ENCODE measurements at regions not wholly inside any gene's neighbourhood (a gene's known extent, or its start where the extent isn't known, plus 50 kb on each side); places are given as distances from the start of the nearest gene placed in this dataset.

- Histone ChIP-seq H3K4me3 (ENCODE audit: insufficient read length, low read depth) (no peak overlapping the region), H3K9ac (ENCODE audit: insufficient read length, low read depth) (no peak overlapping the region), H3K36me3 (ENCODE audit: insufficient read depth, insufficient read length, low read length) (no peaks in the 10 kb centered on the region), H3K27me3 (ENCODE audit: insufficient read depth, insufficient read length) (no peaks in the 10 kb centered on the region), H3K9me3 (ENCODE audit: insufficient read depth, low read length) (no peaks in the 10 kb centered on the region), H3K4me1 (ENCODE audit: insufficient read depth, insufficient read length) (peaks cover 2% of the 10 kb centered on the region)
- no peak for DNase-seq (ENCODE audit: low read depth, low spot score)
- no peak for TF ChIP-seq ZNF274 (IDR thresholded peaks at IDR 0.05; ENCODE audit: low read depth, low read length)
- no peak for TF ChIP-seq SUZ12 (IDR thresholded peaks at IDR 0.05; ENCODE audit: extremely low read depth, insufficient read depth, insufficient read length)
- no peak for TF ChIP-seq YY1 (IDR thresholded peaks at IDR 0.05; ENCODE audit: insufficient read depth, insufficient read length)
Observed at GRCh38 chr15:95261968-95262367, 1030.6 kb downstream of the MCTP2 start.

DNA sequence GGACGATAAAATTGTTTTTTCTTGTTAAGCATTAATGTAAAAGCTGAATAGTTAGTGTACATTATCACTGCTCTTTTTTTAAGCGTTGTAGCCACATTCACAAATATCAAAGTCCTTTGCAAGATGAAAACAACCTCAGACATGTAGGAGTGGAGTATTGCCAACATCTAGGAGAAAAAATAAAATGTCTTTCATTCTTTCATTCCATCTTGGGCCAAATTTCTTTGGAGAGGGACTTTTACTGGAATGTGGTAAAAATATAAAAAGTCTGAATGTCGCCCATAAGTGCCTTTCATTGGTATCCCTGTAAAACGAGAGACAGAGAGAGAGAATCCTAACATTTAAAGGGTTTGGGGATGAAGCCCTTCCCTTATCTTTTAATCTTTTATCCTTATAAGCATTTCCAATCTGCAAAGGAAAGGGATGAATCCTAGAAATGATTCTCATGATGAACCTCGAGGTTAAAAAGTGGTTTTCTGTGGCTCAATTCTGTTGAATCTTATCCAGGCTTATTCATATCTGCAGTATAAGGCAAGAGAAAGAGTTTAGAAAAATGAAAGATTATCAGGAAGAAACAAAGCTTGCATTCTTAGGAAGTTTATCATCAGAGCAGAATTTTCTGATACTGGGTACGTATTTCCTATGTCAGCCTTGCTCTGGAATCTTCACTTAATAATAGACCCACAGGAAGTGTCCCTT, 1031.7 kb downstream of the MCTP2 start:
- H3K36me3 ChIP-seq (ENCODE audit: insufficient read depth, insufficient read length, low read length): no peaks in the 10 kb centered on the region
- H3K4me1 ChIP-seq (ENCODE audit: insufficient read depth, insufficient read length): peaks cover 2% of the 10 kb centered on the region
- no peaks in the 10 kb centered on the region for H3K9me3 ChIP-seq (ENCODE audit: insufficient read depth, low read length)
- no peak for TF ChIP-seq ZNF274 (IDR thresholded peaks at IDR 0.05; ENCODE audit: low read depth, low read length)
- no peak for TF ChIP-seq YY1 (IDR thresholded peaks at IDR 0.05; ENCODE audit: insufficient read depth, insufficient read length)
- TF ChIP-seq SUZ12 (IDR thresholded peaks at IDR 0.05; ENCODE audit: extremely low read depth, insufficient read depth, insufficient read length): no peak
- no peaks in the 10 kb centered on the region for H3K27me3 ChIP-seq (ENCODE audit: insufficient read depth, insufficient read length)
- H3K4me3 ChIP-seq (ENCODE audit: insufficient read length, low read depth): no peak overlapping the region
- DNase-seq (ENCODE audit: low read depth, low spot score): no peak
- no peak overlapping the region for H3K9ac ChIP-seq (ENCODE audit: insufficient read length, low read depth)

DNA sequence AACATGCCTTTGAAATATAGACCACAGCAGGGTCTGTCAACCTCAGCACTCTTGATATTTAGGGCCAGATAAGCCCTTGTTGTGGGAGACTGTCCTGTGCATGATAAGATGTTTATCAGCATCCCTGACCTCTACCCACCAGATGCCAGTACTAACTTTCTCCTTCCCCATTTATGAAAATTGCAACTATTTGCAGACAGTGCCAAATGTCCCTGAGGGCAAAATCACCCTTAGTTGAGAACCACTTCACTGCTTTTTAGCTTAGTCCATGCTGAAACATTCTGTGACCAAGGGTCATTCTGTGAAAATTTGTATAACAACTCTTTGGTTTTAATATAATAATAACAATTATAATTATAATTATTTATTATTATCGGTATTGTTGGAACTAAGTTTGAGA, 1032.4 kb downstream of the MCTP2 start:
- TF ChIP-seq ZNF274 (IDR thresholded peaks at IDR 0.05; ENCODE audit: low read depth, low read length) (no peak), SUZ12 (IDR thresholded peaks at IDR 0.05; ENCODE audit: extremely low read depth, insufficient read depth, insufficient read length) (no peak), YY1 (IDR thresholded peaks at IDR 0.05; ENCODE audit: insufficient read depth, insufficient read length) (no peak)

DNA sequence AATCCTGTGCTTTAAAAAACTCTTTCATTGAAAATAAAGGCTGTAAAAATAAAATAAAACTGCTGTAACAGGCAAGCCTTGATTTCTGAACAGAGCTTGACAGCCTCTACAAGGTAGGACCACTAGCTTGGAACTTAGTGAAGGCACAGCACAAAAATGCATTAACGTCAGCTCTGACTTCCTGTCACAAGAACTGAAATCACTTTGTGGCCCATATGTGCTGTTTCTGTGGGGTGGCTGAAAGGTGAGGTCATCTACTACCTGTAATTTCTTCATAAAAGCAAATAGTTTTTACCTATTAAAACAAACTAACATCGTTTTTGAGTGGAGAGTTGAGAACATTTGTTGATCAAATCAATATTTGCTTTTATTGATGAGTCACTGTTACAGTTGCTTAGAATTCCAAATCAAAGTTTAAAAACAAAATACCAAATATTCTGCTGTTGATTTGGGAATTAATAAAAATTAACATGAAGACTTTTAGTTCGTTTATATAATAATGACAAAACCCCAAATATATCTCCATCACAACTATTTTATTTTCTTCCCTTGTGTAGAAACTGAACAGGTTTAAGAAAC, 1034.1 kb downstream of the MCTP2 start:
- no peak overlapping the region for H3K9ac ChIP-seq (ENCODE audit: insufficient read length, low read depth)
- H3K36me3 ChIP-seq (ENCODE audit: insufficient read depth, insufficient read length, low read length): no peaks in the 10 kb centered on the region
- no peak overlapping the region for H3K4me3 ChIP-seq (ENCODE audit: insufficient read length, low read depth)
- H3K9me3 ChIP-seq (ENCODE audit: insufficient read depth, low read length): no peaks in the 10 kb centered on the region
- no peak for DNase-seq (ENCODE audit: low read depth, low spot score)
- TF ChIP-seq SUZ12 (IDR thresholded peaks at IDR 0.05; ENCODE audit: extremely low read depth, insufficient read depth, insufficient read length): no peak
- TF ChIP-seq YY1 (IDR thresholded peaks at IDR 0.05; ENCODE audit: insufficient read depth, insufficient read length): no peak
- TF ChIP-seq ZNF274 (IDR thresholded peaks at IDR 0.05; ENCODE audit: low read depth, low read length): no peak
- no peaks in the 10 kb centered on the region for H3K27me3 ChIP-seq (ENCODE audit: insufficient read depth, insufficient read length)
- H3K4me1 ChIP-seq (ENCODE audit: insufficient read depth, insufficient read length): no peaks in the 10 kb centered on the region

More for the DNA sequence above, 1032.4 kb downstream of the MCTP2 start:
- peaks cover 2% of the 10 kb centered on the region for H3K4me1 ChIP-seq (ENCODE audit: insufficient read depth, insufficient read length)
- H3K36me3 ChIP-seq (ENCODE audit: insufficient read depth, insufficient read length, low read length): no peaks in the 10 kb centered on the region
- no peak for DNase-seq (ENCODE audit: low read depth, low spot score)
- H3K4me3 ChIP-seq (ENCODE audit: insufficient read length, low read depth): no peak overlapping the region
- no peaks in the 10 kb centered on the region for H3K9me3 ChIP-seq (ENCODE audit: insufficient read depth, low read length)
- H3K9ac ChIP-seq (ENCODE audit: insufficient read length, low read depth): no peak overlapping the region
- no peaks in the 10 kb centered on the region for H3K27me3 ChIP-seq (ENCODE audit: insufficient read depth, insufficient read length)

DNA sequence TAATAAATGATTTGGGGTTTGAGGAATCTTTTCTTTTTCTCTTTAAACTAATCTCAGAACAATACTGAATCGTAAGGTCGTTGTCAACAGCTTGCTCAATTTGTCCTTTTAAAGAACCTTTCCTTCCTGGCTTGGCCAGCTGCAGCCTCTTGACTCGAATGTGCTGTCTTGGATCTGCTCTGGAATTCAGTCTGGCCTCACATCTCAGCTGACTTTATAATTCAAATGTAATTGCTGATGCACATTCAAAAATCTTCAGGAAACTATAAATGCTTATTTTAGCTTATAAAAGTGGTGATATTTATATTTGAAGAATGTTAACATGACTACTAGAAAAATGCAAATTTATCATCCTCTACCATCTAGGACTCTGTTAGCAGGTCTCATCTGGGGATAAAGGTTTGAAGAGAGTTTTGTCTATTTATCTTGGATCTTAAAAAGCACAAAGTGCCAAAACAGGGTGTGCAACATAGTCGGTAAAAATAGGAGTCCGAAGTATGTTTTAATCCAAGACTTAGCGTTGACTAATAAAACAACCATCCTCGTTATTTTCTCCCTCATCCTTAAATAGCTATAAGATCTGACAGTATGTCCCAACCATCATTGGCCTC, 1035.2 kb downstream of the MCTP2 start:
- TF ChIP-seq SUZ12 (IDR thresholded peaks at IDR 0.05; ENCODE audit: extremely low read depth, insufficient read depth, insufficient read length): no peak
- Histone ChIP-seq H3K9me3 (ENCODE audit: insufficient read depth, low read length) (no peaks in the 10 kb centered on the region), H3K4me1 (ENCODE audit: insufficient read depth, insufficient read length) (no peaks in the 10 kb centered on the region), H3K9ac (ENCODE audit: insufficient read length, low read depth) (no peak overlapping the region), H3K4me3 (ENCODE audit: insufficient read length, low read depth) (no peak overlapping the region), H3K27me3 (ENCODE audit: insufficient read depth, insufficient read length) (no peaks in the 10 kb centered on the region), H3K36me3 (ENCODE audit: insufficient read depth, insufficient read length, low read length) (no peaks in the 10 kb centered on the region)
- DNase-seq (ENCODE audit: low read depth, low spot score): no peak

- H3K27me3 ChIP-seq (ENCODE audit: insufficient read depth, insufficient read length): no peaks in the 10 kb centered on the region
- H3K4me1 ChIP-seq (ENCODE audit: insufficient read depth, insufficient read length): no peaks in the 10 kb centered on the region
- no peak for DNase-seq (ENCODE audit: low read depth, low spot score)
- no peaks in the 10 kb centered on the region for H3K36me3 ChIP-seq (ENCODE audit: insufficient read depth, insufficient read length, low read length)
- H3K9ac ChIP-seq (ENCODE audit: insufficient read length, low read depth): no peak overlapping the region
- no peak for TF ChIP-seq ZNF274 (IDR thresholded peaks at IDR 0.05; ENCODE audit: low read depth, low read length)
- no peak for TF ChIP-seq SUZ12 (IDR thresholded peaks at IDR 0.05; ENCODE audit: extremely low read depth, insufficient read depth, insufficient read length)
- TF ChIP-seq YY1 (IDR thresholded peaks at IDR 0.05; ENCODE audit: insufficient read depth, insufficient read length): no peak
- H3K4me3 ChIP-seq (ENCODE audit: insufficient read length, low read depth): no peak overlapping the region
- H3K9me3 ChIP-seq (ENCODE audit: insufficient read depth, low read length): no peaks in the 10 kb centered on the region
Observed at GRCh38 chr15:95267481-95267880, 1036.1 kb downstream of the MCTP2 start.
